Stimulated activated CD4-positive, alpha-beta T cell treated with anti-CD3 and anti-CD28 coated beads, Interleukin-4, amount 100 ng/mL, for 4 hours (primary cell): ENCODE measurements at regions not wholly inside any gene's neighbourhood (a gene's known extent, or its start where the extent isn't known, plus 50 kb on each side); places are given as distances from the start of the nearest gene placed in this dataset.

Experiments used
- DNase-seq, 2 experiments: peaks; one replicate each; pipeline ENCODE4 v3.0.0-alpha.2; 2020

GRCh38 chr1:98374098-98374497 lies 287.4 kb upstream of the SNX7 start:
- no peak for DNase-seq

- no peak for DNase-seq
These were observed 288.5 kb upstream of the SNX7 start for GRCh38 chr1:98373056-98373455.

GRCh38 chr1:98371764-98372163 lies 289.8 kb upstream of the SNX7 start:
- no peak for DNase-seq

GRCh38 chr1:98369463-98369862 lies 292.1 kb upstream of the SNX7 start:
- no peak for DNase-seq

GRCh38 chr1:98368995-98369394 lies 292.5 kb upstream of the SNX7 start:
- no peak for DNase-seq

GRCh38 chr1:98367426-98367825 lies 294.1 kb upstream of the SNX7 start:
- DNase-seq, result no peak

- DNase-seq, result no peak
These were observed 295.2 kb upstream of the SNX7 start for GRCh38 chr1:98366343-98366742.

GRCh38 chr1:98364544-98364943 lies 297.0 kb upstream of the SNX7 start:
- DNase-seq, result no peak

- DNase-seq, result no peak
These were observed 300.7 kb upstream of the SNX7 start for GRCh38 chr1:98360864-98361263.

- no peak for DNase-seq
These were observed 305.7 kb upstream of the SNX7 start for GRCh38 chr1:98355656-98356383.

- DNase-seq, result no peak
These were observed 309.1 kb upstream of the SNX7 start for GRCh38 chr1:98352378-98352777.

- DNase-seq, result no peak
These were observed 310.0 kb upstream of the SNX7 start for GRCh38 chr1:98351561-98351960.

GRCh38 chr1:98345417-98345816 lies 316.1 kb upstream of the SNX7 start:
- no peak for DNase-seq

- no peak for DNase-seq
These were observed 316.8 kb upstream of the SNX7 start for GRCh38 chr1:98344731-98345130.

- DNase-seq, result no peak
These were observed 319.0 kb upstream of the SNX7 start for GRCh38 chr1:98342566-98342965.

GRCh38 chr1:98340511-98340910 lies 321.0 kb upstream of the SNX7 start:
- no peak for DNase-seq

- no peak for DNase-seq
These were observed 324.9 kb upstream of the SNX7 start for GRCh38 chr1:98336472-98337083.

GRCh38 chr1:98333936-98334335 lies 327.6 kb upstream of the SNX7 start:
- DNase-seq, result no peak

GRCh38 chr1:98333406-98333805 lies 328.1 kb upstream of the SNX7 start:
- no peak for DNase-seq

GRCh38 chr1:98331718-98332311 lies 329.7 kb upstream of the SNX7 start:
- DNase-seq, result no peak

GRCh38 chr1:98331243-98331642 lies 330.3 kb upstream of the SNX7 start:
- no peak for DNase-seq

- DNase-seq, result no peak
These were observed 331.3 kb upstream of the SNX7 start for GRCh38 chr1:98330224-98330623.

- no peak for DNase-seq
These were observed 332.7 kb upstream of the SNX7 start for GRCh38 chr1:98328855-98329254.

GRCh38 chr1:98327220-98327861 lies 334.2 kb upstream of the SNX7 start:
- DNase-seq, result no peak
